HG02884 (cell line): ENCODE measurements at regions not wholly inside any gene's neighbourhood (a gene's known extent, or its start where the extent isn't known, plus 50 kb on each side); places are given as distances from the start of the nearest gene placed in this dataset.
"Not testable (repeated sequence)": the region's sequence is repeated elsewhere in the genome, so short reads cannot be mapped to it uniquely, and the experiment has no call there.

Experiments used
- ATAC-seq: cut with Tn5 transposase; IDR thresholded peaks from one replicate; pipeline ENCODE4 v1.9.1; 2021; ENCODE audit warnings: mild to moderate bottlenecking, moderate library complexity; ENCODE audit not compliant: unreplicated experiment

DNA sequence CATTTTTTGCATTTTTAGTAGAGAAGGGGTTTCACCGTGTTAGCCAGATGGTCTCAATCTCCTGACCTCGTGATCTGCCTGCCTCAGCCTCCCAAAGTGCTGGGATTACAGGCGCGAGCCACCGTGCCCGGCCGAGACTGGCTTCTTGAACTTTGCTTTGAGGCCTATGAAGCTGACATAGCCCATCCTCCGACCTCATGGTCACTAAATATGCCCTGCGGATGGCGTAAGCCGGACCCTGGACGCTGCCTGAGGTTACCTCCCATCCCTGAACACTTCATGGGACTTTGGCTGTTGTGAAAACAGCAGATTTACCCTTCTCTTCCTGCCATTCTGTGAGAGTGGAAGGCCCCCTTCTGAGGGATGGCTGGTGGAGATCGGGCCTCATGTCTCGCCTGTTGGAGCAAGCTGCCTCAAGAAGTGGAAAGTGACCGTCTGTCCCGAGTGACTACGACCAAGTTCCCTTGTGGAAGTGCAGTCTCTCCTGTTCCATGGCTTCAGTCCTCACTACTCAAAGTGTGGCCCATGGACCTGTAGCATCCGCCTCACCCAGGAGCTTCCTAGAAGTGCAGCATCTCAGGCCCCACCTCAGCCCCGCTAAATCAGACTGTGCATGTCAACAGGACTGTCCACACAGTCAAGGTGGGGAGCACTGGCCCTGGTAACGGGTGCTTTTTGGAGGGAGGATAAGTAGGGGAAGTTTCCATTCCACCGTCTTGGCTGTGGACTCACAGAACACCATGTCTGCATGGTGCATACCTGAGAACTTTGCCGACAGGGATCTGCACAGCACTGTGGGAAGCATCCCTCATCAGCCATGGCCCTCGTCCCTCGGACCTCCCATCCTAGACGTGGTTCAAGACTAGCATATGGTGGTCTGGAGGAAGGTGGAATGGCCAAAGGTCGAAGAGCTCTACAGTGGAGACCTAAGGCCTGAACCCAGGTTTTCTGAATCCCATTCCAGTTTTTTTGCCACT lies 210.5 kb upstream of the SHH start:
- ATAC-seq = no peak

- ATAC-seq = no peak
Observed at GRCh38 chr7:156021471-156021870, 209.2 kb upstream of the SHH start.

- ATAC-seq = no peak
Observed at GRCh38 chr7:156020566-156020965, 208.3 kb upstream of the SHH start.

GRCh38 chr7:156019776-156020565 lies 207.7 kb upstream of the SHH start:
- ATAC-seq = no peak

- no peak for ATAC-seq
Observed at GRCh38 chr7:156019308-156019707, 207.0 kb upstream of the SHH start.

DNA sequence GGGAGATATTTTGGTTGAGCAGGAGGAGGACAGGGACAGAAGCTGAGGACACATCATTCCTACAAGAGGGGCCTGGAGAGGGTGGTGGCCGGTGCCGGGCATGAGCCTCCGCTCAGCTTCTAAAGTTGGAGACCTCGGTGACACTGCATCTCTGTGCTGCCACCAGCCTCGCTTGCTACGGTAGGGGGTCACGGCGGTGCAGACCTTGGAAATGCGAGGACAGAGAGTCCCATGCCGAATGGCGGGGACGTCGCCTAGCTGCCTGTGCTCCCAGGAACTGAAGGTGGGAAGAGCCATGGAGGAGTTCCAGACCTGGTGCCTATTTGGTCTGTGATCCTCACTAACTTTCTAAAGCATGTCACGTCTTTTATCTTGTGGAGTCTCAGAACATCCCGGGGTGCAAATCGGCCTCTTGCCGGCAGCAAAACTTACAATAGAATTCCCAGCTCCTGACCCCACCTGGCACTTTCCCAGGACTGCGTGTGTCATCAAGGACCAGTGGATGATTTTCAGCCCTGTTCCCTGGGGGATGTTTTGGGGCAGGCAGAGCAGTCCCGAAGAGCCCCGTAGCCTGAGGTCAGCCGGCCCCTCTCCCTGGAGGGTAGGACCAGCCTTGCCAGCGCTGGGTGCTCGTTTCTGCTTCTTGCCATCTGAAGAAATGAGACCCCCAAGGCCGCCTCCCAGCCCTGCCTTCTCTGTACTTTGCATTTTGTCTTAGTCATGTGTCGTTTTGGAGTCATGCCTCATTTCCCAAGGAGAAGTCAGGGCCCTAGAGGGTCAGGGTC lies 205.8 kb upstream of the SHH start:
- ATAC-seq = no peak

GRCh38 chr7:156017431-156017830 lies 205.2 kb upstream of the SHH start:
- ATAC-seq = no peak

DNA sequence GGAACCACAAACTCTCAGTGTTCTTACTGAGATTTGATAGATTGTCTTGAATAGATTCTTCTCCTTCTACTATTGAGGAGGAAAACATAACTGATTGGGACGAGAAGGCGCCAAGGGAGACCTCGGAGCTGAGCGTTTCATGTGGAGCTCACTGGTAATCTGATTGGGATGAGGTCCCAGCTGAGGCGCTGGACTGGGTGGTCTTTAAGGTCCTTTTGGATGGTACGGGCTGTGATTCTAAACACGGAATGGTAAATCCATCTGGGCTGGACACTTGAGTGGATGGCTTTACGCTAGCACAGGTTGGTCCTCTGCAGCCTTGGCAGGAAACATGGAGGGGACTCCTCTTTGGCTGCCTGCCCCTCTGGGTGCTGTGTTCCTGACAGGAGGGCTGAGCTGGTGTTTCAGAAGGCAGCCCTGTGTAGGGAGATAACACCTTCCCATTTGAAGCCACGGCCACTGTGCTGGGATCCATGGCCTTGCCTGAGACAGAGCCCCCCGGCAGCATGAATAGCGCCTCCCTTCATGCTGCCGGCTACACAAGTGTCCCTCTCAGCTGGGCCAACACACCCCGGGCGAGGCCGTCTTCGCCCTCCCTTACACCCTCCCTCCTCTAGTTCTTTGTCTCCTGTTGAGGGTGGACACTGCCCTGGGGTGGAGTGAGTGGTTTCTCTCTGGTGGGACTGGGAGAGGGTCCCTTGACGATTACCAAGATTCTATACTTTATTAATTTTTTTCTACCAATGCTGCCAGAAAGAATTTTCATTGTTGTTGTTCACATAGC lies 203.2 kb upstream of the SHH start:
- no peak for ATAC-seq

DNA sequence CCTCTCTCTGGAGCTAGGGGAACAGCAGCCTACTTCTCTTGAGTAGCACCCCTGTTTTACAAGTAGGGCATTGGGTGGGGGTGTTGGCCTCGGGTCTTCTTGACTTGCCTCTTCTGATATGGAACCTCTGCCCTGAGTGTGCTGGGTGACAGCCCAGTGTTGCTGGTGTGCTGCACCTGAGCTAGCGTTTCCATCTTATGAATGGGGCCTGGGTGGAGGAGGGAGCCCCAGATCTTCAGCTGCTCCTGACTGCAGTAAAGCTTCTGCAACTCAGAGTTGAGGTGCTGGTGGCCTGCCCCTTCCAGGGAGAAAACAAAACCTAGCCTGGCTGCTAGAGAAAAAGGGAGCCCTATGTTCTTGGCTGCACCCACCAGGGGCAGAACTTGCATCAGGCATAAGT lies 202.5 kb upstream of the SHH start:
- no peak for ATAC-seq

DNA sequence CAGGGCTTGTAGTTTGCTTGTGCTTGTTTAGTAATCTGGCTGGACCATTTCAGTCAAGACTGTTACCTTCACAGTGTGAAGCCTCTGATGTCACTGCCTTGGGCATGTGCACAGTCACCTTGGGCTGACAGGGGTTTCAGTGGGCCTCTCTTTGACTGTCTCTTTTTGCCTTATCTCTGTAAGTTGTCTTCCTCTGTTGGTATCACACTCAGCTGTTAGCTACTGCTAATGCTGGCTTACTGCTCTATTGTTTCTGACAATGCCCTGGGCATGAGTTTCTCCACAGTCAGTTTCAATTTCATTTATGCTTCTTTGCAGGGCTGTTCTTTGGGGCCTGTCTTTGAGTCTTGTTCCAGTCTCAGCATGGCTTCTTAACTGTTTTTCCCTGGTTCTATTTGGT lies 201.9 kb upstream of the SHH start:
- no peak for ATAC-seq

- no peak for ATAC-seq
Observed at GRCh38 chr7:156012412-156012811, 200.1 kb upstream of the SHH start.

GRCh38 chr7:156009569-156009968 lies 197.3 kb upstream of the SHH start:
- ATAC-seq = no peak

DNA sequence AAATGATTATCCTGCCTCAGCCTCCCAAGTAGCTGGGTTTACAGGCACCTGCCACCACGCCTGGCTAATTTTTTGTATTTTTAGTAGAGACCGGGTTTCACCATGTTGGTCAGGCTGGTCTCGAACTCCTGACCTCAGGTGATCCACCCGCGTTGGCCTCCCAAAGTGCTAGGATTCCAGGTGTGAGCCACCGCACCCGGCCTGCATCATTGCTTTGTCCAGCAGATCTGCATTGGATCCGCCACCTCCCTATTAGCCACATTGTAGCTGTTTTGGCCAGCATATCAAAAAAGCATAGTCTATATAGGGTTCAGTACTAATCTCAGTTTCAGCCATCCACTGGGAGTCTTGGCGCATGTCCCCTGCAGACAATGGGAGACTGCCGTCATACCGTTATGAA lies 194.6 kb upstream of the SHH start:
- ATAC-seq = not testable (repeated sequence)

- no peak for ATAC-seq
Observed at GRCh38 chr7:156006024-156006423, 193.8 kb upstream of the SHH start.

DNA sequence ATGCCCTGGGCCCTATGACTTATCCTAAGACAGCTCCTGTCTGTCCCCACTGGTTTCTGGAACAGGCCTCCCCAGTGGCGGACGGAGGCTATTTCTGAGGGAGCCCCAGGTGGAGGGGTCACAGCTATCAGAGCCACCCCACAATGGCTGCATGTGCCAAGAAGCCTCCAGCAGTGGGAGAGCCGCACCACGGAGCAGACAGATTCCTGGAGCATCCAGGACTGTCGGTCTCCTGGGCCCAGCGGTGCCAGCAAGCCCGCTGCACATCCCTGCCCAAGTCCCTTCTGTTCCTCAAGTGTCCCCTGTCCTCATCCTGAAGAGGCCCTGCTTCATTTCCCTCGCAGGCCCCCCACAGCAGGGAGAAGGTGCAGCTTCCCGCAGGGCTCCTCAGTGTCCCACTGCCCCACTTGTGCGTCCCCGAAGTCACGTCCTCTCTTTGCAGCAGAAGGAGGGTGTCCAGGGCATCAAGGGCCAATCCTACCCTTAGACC lies 193.0 kb upstream of the SHH start:
- no peak for ATAC-seq

DNA sequence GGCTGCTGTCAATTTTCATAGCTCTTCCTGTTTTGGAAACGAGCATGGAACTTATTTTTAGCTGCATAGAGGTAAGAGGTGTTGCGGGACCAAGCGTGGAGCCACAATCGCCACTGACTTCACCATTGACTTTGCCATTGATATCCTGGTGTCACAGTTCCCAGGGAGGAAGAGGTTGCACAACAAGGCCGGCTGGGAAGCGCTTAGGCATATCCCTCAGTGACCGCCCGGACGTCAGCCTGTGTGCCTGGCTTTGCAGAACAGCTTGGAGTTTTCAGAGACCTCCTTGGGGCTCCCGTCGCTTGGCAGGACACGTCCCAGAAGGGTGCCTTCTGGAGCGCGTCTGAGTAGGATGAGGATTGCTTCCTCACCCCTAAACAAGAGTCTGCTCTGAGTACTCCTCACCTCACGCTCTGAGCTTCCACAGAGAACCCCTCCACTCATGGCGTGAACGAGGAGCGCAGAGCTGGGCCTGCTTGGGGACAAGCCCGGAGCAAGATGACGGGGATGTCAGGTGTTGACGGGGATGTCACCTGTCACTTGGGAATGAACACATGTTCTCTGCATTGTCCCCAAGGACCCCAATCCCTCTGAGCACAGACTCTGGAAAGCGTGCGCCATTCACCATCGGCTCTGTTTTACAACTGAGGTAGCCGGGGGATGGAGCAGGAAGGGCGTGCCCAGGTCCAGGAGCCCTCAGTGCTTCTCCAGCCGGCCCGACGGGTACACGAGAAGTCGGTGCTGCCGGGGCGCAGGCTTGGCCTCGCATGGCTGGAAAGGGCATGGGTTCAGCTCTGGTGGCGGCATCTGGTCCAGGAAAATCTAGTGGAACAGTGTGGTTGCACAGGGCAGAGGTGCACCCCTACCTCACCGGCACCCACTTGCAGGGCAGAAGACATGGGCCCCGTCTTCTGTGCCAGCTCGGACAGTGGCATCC lies 192.3 kb upstream of the SHH start:
- no peak for ATAC-seq

GRCh38 chr7:156003220-156004162 lies 191.2 kb upstream of the SHH start:
- no peak for ATAC-seq
